ENCODE measurements at regions not wholly inside any gene's neighbourhood (a gene's known extent, or its start where the extent isn't known, plus 50 kb on each side); places are given as distances from the start of the nearest gene placed in this dataset.

GRCh38 chr2:157934684-157935377 is 58.7 kb upstream of the ACVR1 start:
- DNase-seq (ENCODE audit: low read depth), result no peak

GRCh38 chr2:157933160-157933920 is 57.2 kb upstream of the ACVR1 start:
- no peak for DNase-seq (ENCODE audit: low read depth)

- no peak for DNase-seq (ENCODE audit: low read depth)
Measured at GRCh38 chr2:157932480-157933159, 56.5 kb upstream of the ACVR1 start.

- no peak for DNase-seq (ENCODE audit: low read depth)
Measured at GRCh38 chr2:157931542-157931941, 55.4 kb upstream of the ACVR1 start.

GRCh38 chr2:157930728-157931127 is 54.6 kb upstream of the ACVR1 start:
- DNase-seq (ENCODE audit: low read depth), result no peak

GRCh38 chr2:157929871-157930667 is 53.9 kb upstream of the ACVR1 start:
- no peak for DNase-seq (ENCODE audit: low read depth)

GRCh38 chr2:157928372-157928771 is 52.2 kb upstream of the ACVR1 start:
- DNase-seq (ENCODE audit: low read depth), result no peak

- DNase-seq (ENCODE audit: low read depth), result no peak
Measured at GRCh38 chr2:157927155-157927554, 51.0 kb upstream of the ACVR1 start.

Data from myocyte (in vitro differentiated cells).